Gastroesophageal sphincter (tissue), 4 donors: ENCODE measurements at regions not wholly inside any gene's neighbourhood (a gene's known extent, or its start where the extent isn't known, plus 50 kb on each side); places are given as distances from the start of the nearest gene placed in this dataset.

Experiments used
- ATAC-seq: fragments of 150-250 bp; one replicate; pipeline ENCODE4 v1.9.1; 2016; ENCODE audit warnings: mild to moderate bottlenecking, moderate library complexity
- H3K27ac ChIP-seq, 4 donors: fragments of 200-600 bp; sonication (generic) in 3 of 4; 1 replicate in 3 of 4; 2 replicates in 1 of 4; pipeline ENCODE4 v1.5.1; 2016 to 2019
- H3K27me3 ChIP-seq: fragments of 200-600 bp; sonication (generic); one replicate; pipeline ENCODE4 v1.5.1; 2019
- H3K36me3 ChIP-seq, 2 donors: fragments of 200-600 bp; sonication (generic); one replicate each; pipeline ENCODE4 v1.5.1; 2019; ENCODE audit warnings: control low read depth in 1 of 2
- H3K4me1 ChIP-seq, 3 donors: fragments of 200-600 bp; sonication (generic); 1 replicate in 2 of 3; 2 replicates in 1 of 3; pipeline ENCODE4 v1.5.1; 2016 to 2019; ENCODE audit warnings: control low read depth in 2 of 3
- H3K4me3 ChIP-seq, 2 donors: fragments of 200-600 bp; sonication (generic); one replicate each; pipeline ENCODE4 v1.5.1; 2019; ENCODE audit warnings: mild to moderate bottlenecking in 1 of 2, moderate library complexity in 1 of 2
- H3K9me3 ChIP-seq, 3 donors: fragments of 200-600 bp; sonication (generic); one replicate each; pipeline ENCODE4 v1.5.1; 2017 to 2019; ENCODE audit warnings: control low read depth in 2 of 3
- EP300 ChIP-seq: sonication (generic); formaldehyde crosslinking; IDR thresholded peaks from one replicate; pipeline ENCODE4 v1.6.1; 2017; ENCODE audit warnings: antibody characterized with exemption, mild to moderate bottlenecking
- POLR2A ChIP-seq, 2 donors: fragments of 450-650 bp; IDR thresholded peaks; one replicate each; pipeline ENCODE4 v1.6.1; 2017; ENCODE audit warnings: antibody characterized with exemption in 2 of 2, mild to moderate bottlenecking in 2 of 2, moderate library complexity in 1 of 2
- POLR2AphosphoS5 ChIP-seq: sonication (generic); formaldehyde crosslinking; IDR thresholded peaks from one replicate; pipeline ENCODE4 v1.6.1; 2017; ENCODE audit warnings: antibody characterized with exemption
- WGBS, 2 donors: methylation state at CpG; one replicate each; pipeline ENCODE4 v1.1.5; 2018; ENCODE audit warnings: low coverage in 1 of 2; 5-methylcytosine and 5-hydroxymethylcytosine counted together
- TF ChIP-seq, protein P1 (sequence below), 4 experiments: fragments of 200-600 bp in 2 of 4; fragments of 450-650 bp in 2 of 4; sonication (generic) in 1 of 4; IDR thresholded peaks; one replicate each; pipeline ENCODE4 v1.5.1; 2017 to 2019; ENCODE audit warnings: antibody characterized with exemption in 4 of 4, mild to moderate bottlenecking in 2 of 4, moderate library complexity in 2 of 4

DNA sequence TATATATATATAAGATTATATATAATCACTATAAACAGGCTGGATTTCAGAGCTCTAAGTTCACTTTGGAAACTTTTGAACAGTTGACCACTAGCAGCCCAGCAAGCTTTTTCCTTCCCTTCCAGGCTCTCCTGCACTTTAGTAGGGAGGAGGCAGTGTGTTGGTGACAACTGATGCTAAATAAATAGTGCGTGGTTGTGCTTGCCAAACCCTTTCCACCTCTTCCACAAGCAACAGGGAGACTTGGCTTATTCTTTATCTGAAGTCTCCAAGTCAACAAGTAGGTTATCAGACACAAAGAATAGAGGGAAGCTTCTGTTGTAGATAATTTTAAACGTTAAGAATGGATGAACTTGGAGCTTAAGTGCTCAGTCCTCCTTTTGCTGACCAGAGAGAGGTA lies 408.2 kb upstream of the HNRNPA3 start:
- TF ChIP-seq, protein P1, sequence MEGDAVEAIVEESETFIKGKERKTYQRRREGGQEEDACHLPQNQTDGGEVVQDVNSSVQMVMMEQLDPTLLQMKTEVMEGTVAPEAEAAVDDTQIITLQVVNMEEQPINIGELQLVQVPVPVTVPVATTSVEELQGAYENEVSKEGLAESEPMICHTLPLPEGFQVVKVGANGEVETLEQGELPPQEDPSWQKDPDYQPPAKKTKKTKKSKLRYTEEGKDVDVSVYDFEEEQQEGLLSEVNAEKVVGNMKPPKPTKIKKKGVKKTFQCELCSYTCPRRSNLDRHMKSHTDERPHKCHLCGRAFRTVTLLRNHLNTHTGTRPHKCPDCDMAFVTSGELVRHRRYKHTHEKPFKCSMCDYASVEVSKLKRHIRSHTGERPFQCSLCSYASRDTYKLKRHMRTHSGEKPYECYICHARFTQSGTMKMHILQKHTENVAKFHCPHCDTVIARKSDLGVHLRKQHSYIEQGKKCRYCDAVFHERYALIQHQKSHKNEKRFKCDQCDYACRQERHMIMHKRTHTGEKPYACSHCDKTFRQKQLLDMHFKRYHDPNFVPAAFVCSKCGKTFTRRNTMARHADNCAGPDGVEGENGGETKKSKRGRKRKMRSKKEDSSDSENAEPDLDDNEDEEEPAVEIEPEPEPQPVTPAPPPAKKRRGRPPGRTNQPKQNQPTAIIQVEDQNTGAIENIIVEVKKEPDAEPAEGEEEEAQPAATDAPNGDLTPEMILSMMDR (IDR thresholded peaks at IDR 0.05) = no peak
- TF ChIP-seq EP300 = no peak
- no peak for TF ChIP-seq POLR2A (IDR thresholded peaks at IDR 0.05)
- TF ChIP-seq POLR2AphosphoS5 = no peak
- no peak for ATAC-seq
- no peaks in the 10 kb centered on the region for H3K9me3 ChIP-seq
- H3K27me3 ChIP-seq = no peaks in the 10 kb centered on the region
- H3K27ac ChIP-seq = no peak overlapping the region
- H3K36me3 ChIP-seq = no peaks in the 10 kb centered on the region
- WGBS, 2 donors = 38% methylated on average over 2 of the region's 2 CpGs; no CpG with 5 or more reads in 1 of the 2 donors
- no peaks in the 10 kb centered on the region for H3K4me1 ChIP-seq
- no peak overlapping the region for H3K4me3 ChIP-seq

GRCh38 chr2:176805345-176805744 lies 407.2 kb upstream of the HNRNPA3 start:
- no peak overlapping the region for H3K4me3 ChIP-seq
- no peak for ATAC-seq
- H3K27ac ChIP-seq = no peak overlapping the region
- no peaks in the 10 kb centered on the region for H3K9me3 ChIP-seq
- H3K27me3 ChIP-seq = no peaks in the 10 kb centered on the region
- TF ChIP-seq POLR2AphosphoS5 = no peak
- TF ChIP-seq, protein P1 (IDR thresholded peaks at IDR 0.05) = no peak
- no peak for TF ChIP-seq EP300
- TF ChIP-seq POLR2A (IDR thresholded peaks at IDR 0.05) = no peak
- no peaks in the 10 kb centered on the region for H3K4me1 ChIP-seq
- H3K36me3 ChIP-seq = no peaks in the 10 kb centered on the region

DNA sequence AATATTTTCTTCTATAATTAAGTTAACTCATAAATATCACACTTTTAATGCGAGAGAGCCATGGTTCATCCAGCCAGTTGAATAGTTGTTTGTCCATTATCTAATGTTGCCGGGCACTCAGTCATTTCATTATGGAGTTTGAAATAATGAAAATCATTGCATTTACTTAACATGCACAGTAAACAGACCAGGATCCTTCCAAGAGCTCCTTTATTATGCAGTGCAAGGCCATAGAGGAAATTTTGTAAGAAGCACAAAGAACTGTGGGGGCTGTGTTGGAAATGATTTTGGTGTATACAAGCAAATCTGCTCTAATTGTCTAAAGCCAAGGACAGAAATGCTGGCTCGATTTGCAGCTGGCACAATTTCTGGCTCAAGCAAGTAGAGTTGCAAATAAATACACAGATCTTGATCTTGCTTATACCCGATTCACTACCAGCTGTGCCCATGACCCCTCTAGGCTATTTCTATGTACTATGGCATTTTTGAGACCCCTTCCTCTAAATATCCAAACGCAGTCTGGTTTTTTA lies 400.3 kb upstream of the HNRNPA3 start:
- Histone ChIP-seq H3K4me3 (no peak overlapping the region), H3K27ac (no peak overlapping the region), H3K36me3 (no peaks in the 10 kb centered on the region), H3K4me1 (peaks cover 0 to 5% (median 0%) of the 10 kb centered on the region in 3 donors), H3K9me3 (no peaks in the 10 kb centered on the region), H3K27me3 (no peaks in the 10 kb centered on the region)
- TF ChIP-seq, protein P1 (IDR thresholded peaks at IDR 0.05) = no peak
- TF ChIP-seq POLR2AphosphoS5 = no peak
- no peak for TF ChIP-seq EP300
- TF ChIP-seq POLR2A (IDR thresholded peaks at IDR 0.05) = no peak
- 60% methylated on average over 5 of the region's 5 CpGs for WGBS, 2 donors
- ATAC-seq = no peak

DNA sequence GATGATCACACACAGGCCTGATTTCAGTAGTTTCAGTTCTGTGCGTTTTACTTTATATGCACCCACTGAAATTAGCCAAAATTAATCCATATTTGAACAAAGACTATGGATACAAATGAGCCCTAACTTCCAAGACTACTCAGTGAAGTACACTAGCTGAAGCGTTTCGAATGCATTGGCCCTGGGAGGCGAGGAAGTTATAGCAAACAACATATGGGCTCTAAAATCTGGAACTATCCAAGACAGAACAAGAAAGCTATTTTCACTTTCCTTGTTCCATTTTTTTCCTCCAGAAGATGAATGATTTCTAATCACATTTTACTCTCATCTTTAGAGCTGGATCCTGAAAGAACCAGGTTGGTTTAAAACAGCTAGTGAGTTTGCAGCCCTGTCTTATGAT lies 399.4 kb upstream of the HNRNPA3 start:
- no peak overlapping the region for H3K27ac ChIP-seq
- TF ChIP-seq, protein P1 (IDR thresholded peaks at IDR 0.05) = no peak
- no peak for TF ChIP-seq POLR2A (IDR thresholded peaks at IDR 0.05)
- TF ChIP-seq EP300 = no peak
- no peak for TF ChIP-seq POLR2AphosphoS5
- no peak for ATAC-seq
- H3K36me3 ChIP-seq = no peaks in the 10 kb centered on the region
- 82% methylated on average over 4 of the region's 4 CpGs for WGBS, 2 donors
- no peaks in the 10 kb centered on the region for H3K9me3 ChIP-seq
- H3K27me3 ChIP-seq = no peaks in the 10 kb centered on the region
- H3K4me3 ChIP-seq = no peak overlapping the region
- H3K4me1 ChIP-seq = peaks cover 0 to 5% (median 0%) of the 10 kb centered on the region in 3 donors

DNA sequence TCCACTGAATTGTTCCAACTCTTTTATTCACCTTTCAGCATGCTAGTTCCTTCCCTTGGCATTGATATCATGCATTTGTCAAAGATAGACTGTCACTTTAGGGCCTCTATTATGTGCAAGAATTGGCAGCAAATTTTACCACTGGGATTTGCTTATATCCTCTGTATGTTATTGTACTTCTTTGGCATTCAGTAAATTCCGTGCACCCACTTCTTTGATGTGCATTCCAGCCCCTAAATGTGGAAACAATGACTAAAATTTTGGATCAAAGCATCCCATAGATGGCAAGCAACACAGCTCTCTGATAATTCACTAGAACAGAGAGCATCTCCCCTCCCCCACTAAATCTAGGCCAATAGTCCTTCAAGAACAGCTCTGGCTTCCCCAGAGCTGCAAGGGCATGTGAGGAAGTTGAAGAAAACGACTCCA lies 399.0 kb upstream of the HNRNPA3 start:
- Histone ChIP-seq H3K4me1 (peaks cover 0 to 5% (median 0%) of the 10 kb centered on the region in 3 donors), H3K9me3 (no peaks in the 10 kb centered on the region), H3K36me3 (no peaks in the 10 kb centered on the region), H3K27me3 (no peaks in the 10 kb centered on the region), H3K27ac (no peak overlapping the region), H3K4me3 (no peak overlapping the region)
- TF ChIP-seq, protein P1 (IDR thresholded peaks at IDR 0.05) = no peak
- no peak for ATAC-seq
- 67 to 68% methylated on average over 1 to 2 of the region's 2 CpGs for WGBS, 2 donors
